MM.1S (cell line): ENCODE measurements at regions not wholly inside any gene's neighbourhood (a gene's known extent, or its start where the extent isn't known, plus 50 kb on each side); places are given as distances from the start of the nearest gene placed in this dataset.

Source experiments
- EZH2 ChIP-seq: fragments of 300-600 bp; sonication (generic); optimal IDR thresholded peaks from 2 replicates; pipeline ENCODE3; 2017; ENCODE audit warnings: low read depth, mild to moderate bottlenecking, antibody characterized with exemption, low read length, mixed read lengths
- EZH2phosphoT487 ChIP-seq: fragments of 300-600 bp; sonication (generic); IDR thresholded peaks from 2 replicates; pipeline ENCODE4 v1.6.1; 2018; ENCODE audit warnings: antibody characterized with exemption, low read length
- TF ChIP-seq, protein P1 (sequence below): fragments of 300-600 bp; sonication (generic); IDR thresholded peaks from 2 replicates; pipeline ENCODE4 v1.5.1; 2016; ENCODE audit warnings: antibody characterized with exemption, low read length, mixed read lengths

DNA sequence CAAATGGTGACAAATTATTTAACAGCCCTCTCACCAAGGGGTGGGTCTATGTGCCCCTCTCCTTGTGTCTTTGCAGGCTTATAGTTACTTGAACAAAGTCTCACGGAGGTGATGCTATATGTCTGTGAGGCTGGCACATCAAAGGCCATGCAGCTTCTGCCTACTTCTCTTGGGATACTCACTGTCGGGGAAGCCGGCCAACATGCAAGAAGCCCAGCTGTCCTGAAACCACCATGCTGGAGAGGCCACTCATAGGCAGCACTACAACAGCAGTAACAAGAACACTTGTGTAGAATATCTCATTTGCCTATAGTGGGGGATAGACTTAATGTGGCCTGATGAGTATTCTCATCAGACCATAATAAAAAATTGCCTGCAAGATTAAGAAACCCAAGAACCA, 233.7 kb upstream of the NCKAP5 start:
- TF ChIP-seq, protein P1, sequence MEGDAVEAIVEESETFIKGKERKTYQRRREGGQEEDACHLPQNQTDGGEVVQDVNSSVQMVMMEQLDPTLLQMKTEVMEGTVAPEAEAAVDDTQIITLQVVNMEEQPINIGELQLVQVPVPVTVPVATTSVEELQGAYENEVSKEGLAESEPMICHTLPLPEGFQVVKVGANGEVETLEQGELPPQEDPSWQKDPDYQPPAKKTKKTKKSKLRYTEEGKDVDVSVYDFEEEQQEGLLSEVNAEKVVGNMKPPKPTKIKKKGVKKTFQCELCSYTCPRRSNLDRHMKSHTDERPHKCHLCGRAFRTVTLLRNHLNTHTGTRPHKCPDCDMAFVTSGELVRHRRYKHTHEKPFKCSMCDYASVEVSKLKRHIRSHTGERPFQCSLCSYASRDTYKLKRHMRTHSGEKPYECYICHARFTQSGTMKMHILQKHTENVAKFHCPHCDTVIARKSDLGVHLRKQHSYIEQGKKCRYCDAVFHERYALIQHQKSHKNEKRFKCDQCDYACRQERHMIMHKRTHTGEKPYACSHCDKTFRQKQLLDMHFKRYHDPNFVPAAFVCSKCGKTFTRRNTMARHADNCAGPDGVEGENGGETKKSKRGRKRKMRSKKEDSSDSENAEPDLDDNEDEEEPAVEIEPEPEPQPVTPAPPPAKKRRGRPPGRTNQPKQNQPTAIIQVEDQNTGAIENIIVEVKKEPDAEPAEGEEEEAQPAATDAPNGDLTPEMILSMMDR, result no peak
- TF ChIP-seq EZH2 (no peak), EZH2phosphoT487 (no peak)
